ENCODE measurements at regions not wholly inside any gene's neighbourhood (a gene's known extent, or its start where the extent isn't known, plus 50 kb on each side); places are given as distances from the start of the nearest gene placed in this dataset.

- TF ChIP-seq, protein P1, sequence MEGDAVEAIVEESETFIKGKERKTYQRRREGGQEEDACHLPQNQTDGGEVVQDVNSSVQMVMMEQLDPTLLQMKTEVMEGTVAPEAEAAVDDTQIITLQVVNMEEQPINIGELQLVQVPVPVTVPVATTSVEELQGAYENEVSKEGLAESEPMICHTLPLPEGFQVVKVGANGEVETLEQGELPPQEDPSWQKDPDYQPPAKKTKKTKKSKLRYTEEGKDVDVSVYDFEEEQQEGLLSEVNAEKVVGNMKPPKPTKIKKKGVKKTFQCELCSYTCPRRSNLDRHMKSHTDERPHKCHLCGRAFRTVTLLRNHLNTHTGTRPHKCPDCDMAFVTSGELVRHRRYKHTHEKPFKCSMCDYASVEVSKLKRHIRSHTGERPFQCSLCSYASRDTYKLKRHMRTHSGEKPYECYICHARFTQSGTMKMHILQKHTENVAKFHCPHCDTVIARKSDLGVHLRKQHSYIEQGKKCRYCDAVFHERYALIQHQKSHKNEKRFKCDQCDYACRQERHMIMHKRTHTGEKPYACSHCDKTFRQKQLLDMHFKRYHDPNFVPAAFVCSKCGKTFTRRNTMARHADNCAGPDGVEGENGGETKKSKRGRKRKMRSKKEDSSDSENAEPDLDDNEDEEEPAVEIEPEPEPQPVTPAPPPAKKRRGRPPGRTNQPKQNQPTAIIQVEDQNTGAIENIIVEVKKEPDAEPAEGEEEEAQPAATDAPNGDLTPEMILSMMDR (IDR thresholded peaks at IDR 0.05) = no peak
- no peak for TF ChIP-seq POLR2A (IDR thresholded peaks at IDR 0.05)
Measured at GRCh38 chr16:55037966-55038365, 107.3 kb downstream of the IRX5 start.
